ENCODE measurements at regions not wholly inside any gene's neighbourhood (a gene's known extent, or its start where the extent isn't known, plus 50 kb on each side); places are given as distances from the start of the nearest gene placed in this dataset.

DNA sequence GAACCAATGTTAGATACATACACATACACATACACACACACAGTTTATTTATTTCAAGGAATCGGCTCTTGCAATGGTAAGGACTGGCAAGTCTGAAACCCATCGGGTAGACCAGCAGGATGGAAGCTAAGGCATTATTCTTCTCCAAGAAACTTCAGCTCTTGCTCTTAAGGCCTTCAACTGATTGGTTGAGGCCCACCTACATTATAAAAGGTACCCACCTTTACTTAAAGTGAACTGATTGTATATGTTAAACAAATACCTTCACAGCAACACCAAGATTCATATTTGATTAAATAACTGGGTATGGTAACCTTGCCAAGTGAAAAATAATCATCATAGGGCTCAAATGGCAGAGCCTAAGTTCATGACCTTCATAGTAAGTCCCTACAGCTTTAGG lies 695.5 kb downstream of the BCL11B start:
- TF ChIP-seq, protein P1, sequence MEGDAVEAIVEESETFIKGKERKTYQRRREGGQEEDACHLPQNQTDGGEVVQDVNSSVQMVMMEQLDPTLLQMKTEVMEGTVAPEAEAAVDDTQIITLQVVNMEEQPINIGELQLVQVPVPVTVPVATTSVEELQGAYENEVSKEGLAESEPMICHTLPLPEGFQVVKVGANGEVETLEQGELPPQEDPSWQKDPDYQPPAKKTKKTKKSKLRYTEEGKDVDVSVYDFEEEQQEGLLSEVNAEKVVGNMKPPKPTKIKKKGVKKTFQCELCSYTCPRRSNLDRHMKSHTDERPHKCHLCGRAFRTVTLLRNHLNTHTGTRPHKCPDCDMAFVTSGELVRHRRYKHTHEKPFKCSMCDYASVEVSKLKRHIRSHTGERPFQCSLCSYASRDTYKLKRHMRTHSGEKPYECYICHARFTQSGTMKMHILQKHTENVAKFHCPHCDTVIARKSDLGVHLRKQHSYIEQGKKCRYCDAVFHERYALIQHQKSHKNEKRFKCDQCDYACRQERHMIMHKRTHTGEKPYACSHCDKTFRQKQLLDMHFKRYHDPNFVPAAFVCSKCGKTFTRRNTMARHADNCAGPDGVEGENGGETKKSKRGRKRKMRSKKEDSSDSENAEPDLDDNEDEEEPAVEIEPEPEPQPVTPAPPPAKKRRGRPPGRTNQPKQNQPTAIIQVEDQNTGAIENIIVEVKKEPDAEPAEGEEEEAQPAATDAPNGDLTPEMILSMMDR (conservative IDR thresholded peaks at IDR 0.05; ENCODE audit: low read depth, low read length): no peak
- TF ChIP-seq, protein P2, sequence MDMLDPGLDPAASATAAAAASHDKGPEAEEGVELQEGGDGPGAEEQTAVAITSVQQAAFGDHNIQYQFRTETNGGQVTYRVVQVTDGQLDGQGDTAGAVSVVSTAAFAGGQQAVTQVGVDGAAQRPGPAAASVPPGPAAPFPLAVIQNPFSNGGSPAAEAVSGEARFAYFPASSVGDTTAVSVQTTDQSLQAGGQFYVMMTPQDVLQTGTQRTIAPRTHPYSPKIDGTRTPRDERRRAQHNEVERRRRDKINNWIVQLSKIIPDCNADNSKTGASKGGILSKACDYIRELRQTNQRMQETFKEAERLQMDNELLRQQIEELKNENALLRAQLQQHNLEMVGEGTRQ (IDR thresholded peaks at IDR 0.05; ENCODE audit: low read depth, low read length): no peak
- TF ChIP-seq POLR2A (IDR thresholded peaks at IDR 0.05; ENCODE audit: low read depth, low read length) (no peak), CEBPB (IDR thresholded peaks at IDR 0.05; ENCODE audit: low read depth, low read length) (no peak), RFX5 (IDR thresholded peaks at IDR 0.05; ENCODE audit: low read depth, low read length) (no peak), RAD21 (IDR thresholded peaks at IDR 0.05; ENCODE audit: low read length) (no peak), RCOR1 (IDR thresholded peaks at IDR 0.05; ENCODE audit: insufficient replicate concordance, low read length) (no peak), BHLHE40 (IDR thresholded peaks at IDR 0.05; ENCODE audit: low read depth, low read length) (no peak), SMC3 (IDR thresholded peaks at IDR 0.05; ENCODE audit: low read depth, low read length) (no peak), MAFK (IDR thresholded peaks at IDR 0.05; ENCODE audit: low read depth, low read length) (no peak), MXI1 (IDR thresholded peaks at IDR 0.05; ENCODE audit: borderline replicate concordance, low read depth, low read length) (no peak), CHD1 (IDR thresholded peaks at IDR 0.05; ENCODE audit: low read depth, low read length) (no peak), FOS (IDR thresholded peaks at IDR 0.05; ENCODE audit: low read depth, low read length) (no peak), ELK1 (IDR thresholded peaks at IDR 0.05; ENCODE audit: borderline replicate concordance, low read depth, low read length) (no peak)

Data from IMR-90 (cell line).